Gastrocnemius medialis (tissue), 4 donors: ENCODE measurements at regions not wholly inside any gene's neighbourhood (a gene's known extent, or its start where the extent isn't known, plus 50 kb on each side); places are given as distances from the start of the nearest gene placed in this dataset.

ENCODE experiments used
- POLR2A ChIP-seq, 2 donors: fragments of 450-650 bp; IDR thresholded peaks; one replicate each; pipeline ENCODE4 v1.6.1; 2017; ENCODE audit warnings: antibody characterized with exemption in 2 of 2, mild to moderate bottlenecking in 2 of 2, moderate library complexity in 2 of 2
- TF ChIP-seq, protein P1 (sequence below), 5 experiments: fragments of 450-650 bp in 3 of 5; fragments of 200-600 bp in 2 of 5; sonication (generic) in 2 of 5; IDR thresholded peaks in 4 of 5; conservative IDR thresholded peaks in 1 of 5; 1 replicate in 4 of 5; 2 replicates in 1 of 5; pipeline ENCODE4 v1.5.1; 2016 to 2019; ENCODE audit warnings: antibody characterized with exemption in 5 of 5, mild to moderate bottlenecking in 3 of 5, moderate library complexity in 3 of 5

DNA sequence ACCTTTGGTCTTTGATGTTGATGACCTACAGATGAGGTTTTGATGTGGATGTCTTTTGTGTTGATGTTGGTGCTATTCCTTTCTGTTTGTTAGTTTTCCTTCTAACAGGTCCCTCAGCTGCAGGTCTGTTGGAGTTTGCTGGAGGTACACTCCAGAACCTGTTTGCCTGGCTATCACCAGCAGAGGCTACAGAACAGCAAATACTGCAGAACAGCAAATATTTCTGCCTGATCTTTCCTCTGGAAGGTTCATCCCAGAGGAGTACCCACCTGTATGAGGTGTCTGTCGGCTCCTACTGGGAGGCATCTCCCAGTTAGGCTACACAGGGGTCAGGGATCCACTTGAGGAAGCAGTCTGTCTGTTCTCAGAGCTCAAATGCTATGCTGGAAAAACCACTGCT, 694.5 kb upstream of the CDH6 start:
- TF ChIP-seq, protein P1, sequence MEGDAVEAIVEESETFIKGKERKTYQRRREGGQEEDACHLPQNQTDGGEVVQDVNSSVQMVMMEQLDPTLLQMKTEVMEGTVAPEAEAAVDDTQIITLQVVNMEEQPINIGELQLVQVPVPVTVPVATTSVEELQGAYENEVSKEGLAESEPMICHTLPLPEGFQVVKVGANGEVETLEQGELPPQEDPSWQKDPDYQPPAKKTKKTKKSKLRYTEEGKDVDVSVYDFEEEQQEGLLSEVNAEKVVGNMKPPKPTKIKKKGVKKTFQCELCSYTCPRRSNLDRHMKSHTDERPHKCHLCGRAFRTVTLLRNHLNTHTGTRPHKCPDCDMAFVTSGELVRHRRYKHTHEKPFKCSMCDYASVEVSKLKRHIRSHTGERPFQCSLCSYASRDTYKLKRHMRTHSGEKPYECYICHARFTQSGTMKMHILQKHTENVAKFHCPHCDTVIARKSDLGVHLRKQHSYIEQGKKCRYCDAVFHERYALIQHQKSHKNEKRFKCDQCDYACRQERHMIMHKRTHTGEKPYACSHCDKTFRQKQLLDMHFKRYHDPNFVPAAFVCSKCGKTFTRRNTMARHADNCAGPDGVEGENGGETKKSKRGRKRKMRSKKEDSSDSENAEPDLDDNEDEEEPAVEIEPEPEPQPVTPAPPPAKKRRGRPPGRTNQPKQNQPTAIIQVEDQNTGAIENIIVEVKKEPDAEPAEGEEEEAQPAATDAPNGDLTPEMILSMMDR (IDR thresholded peaks at IDR 0.05 in 4 of 5, conservative IDR thresholded peaks at IDR 0.05 in 1 of 5): no peak
- no peak for TF ChIP-seq POLR2A (IDR thresholded peaks at IDR 0.05)
